Neural cell (in vitro differentiated cells): ENCODE measurements at regions not wholly inside any gene's neighbourhood (a gene's known extent, or its start where the extent isn't known, plus 50 kb on each side); places are given as distances from the start of the nearest gene placed in this dataset.

ENCODE experiments used
- H2AFZ ChIP-seq: fragments of 200-600, 300-800 bp; sonication (generic), shearing (Covaris generic); 2 replicates; pipeline ENCODE4 v1.6.0; 2014; ENCODE audit warnings: low read depth, mild to moderate bottlenecking, antibody characterized with exemption, low read length, moderate library complexity
- H3F3A ChIP-seq: fragments of 200-600 bp; shearing (Covaris generic); 2 replicates; pipeline ENCODE4 v1.6.1; 2016; ENCODE audit warnings: mild to moderate bottlenecking, moderate library complexity, mixed read lengths, antibody characterized with exemption, low read length; ENCODE audit not compliant: insufficient read depth, poor library complexity, severe bottlenecking
- H3K27ac ChIP-seq: fragments of 200-600, 300-800 bp; sonication (generic), shearing (Covaris generic); 2 replicates; pipeline ENCODE4 v1.5.1; 2014; ENCODE audit warnings: mild to moderate bottlenecking, low read length, moderate library complexity
- H3K27me3 ChIP-seq: fragments of 300-800, 200-600 bp; sonication (generic), shearing (Covaris generic); 2 replicates; pipeline ENCODE4 v1.6.0; 2014; ENCODE audit warnings: mild to moderate bottlenecking, low read depth, low read length, moderate library complexity; ENCODE audit not compliant: insufficient read depth
- H3K36me3 ChIP-seq: fragments of 300-800, 200-600 bp; sonication (generic), shearing (Covaris generic); 2 replicates; pipeline ENCODE4 v1.5.1; 2014; ENCODE audit warnings: mild to moderate bottlenecking, antibody characterized with exemption, low read length, moderate library complexity; ENCODE audit not compliant: insufficient read depth
- H3K4me2 ChIP-seq: fragments of 300-800, 200-600 bp; sonication (generic), shearing (Covaris generic); 2 replicates; pipeline ENCODE4 v1.6.0; 2014; ENCODE audit warnings: mild to moderate bottlenecking, low read length
- H3K4me3 ChIP-seq: fragments of 300-800, 200-600 bp; sonication (generic), shearing (Covaris generic); 2 replicates; pipeline ENCODE4 v1.5.1; 2014; ENCODE audit warnings: mild to moderate bottlenecking, low read length, moderate library complexity
- H3K79me2 ChIP-seq: fragments of 200-600 bp; shearing (Covaris generic); replicated peaks from 2 replicates; pipeline ENCODE4 v1.6.0; 2014; ENCODE audit warnings: mild to moderate bottlenecking, low read length, moderate library complexity; ENCODE audit not compliant: insufficient read depth
- H3K9ac ChIP-seq: fragments of 300-800, 200-600 bp; sonication (generic), shearing (Covaris generic); 2 replicates; pipeline ENCODE4 v1.6.1; 2016; ENCODE audit warnings: mild to moderate bottlenecking, low read length, mixed read lengths
- H3K9me2 ChIP-seq: fragments of 200-600 bp; shearing (Covaris generic); 2 replicates; pipeline ENCODE4 v1.6.1; 2016; ENCODE audit warnings: mild to moderate bottlenecking, low read length, mixed read lengths; ENCODE audit not compliant: insufficient read depth
- H3K9me3 ChIP-seq: fragments of 200-600, 300-800 bp; sonication (generic), shearing (Covaris generic); 2 replicates; pipeline ENCODE4 v1.6.1; 2016; ENCODE audit warnings: mild to moderate bottlenecking, mixed run types, low read length, moderate library complexity, mixed read lengths
- H4K20me1 ChIP-seq: fragments of 200-600 bp; shearing (Covaris generic); 2 replicates; pipeline ENCODE4 v1.6.1; 2016; ENCODE audit warnings: mild to moderate bottlenecking, mixed run types; ENCODE audit not compliant: insufficient read depth
- EP300 ChIP-seq: fragments of 450-650 bp; conservative IDR thresholded peaks from 2 replicates; pipeline ENCODE4 v1.6.1; 2014; ENCODE audit warnings: antibody characterized with exemption, mild to moderate bottlenecking, moderate library complexity; ENCODE audit not compliant: poor library complexity, severe bottlenecking
- EZH2 ChIP-seq: fragments of 200-600, 300-800 bp; shearing (Covaris generic), sonication (generic); IDR thresholded peaks from 2 replicates; pipeline ENCODE4 v1.6.1; 2014; ENCODE audit warnings: antibody characterized with exemption, low read length, borderline replicate concordance, mild to moderate bottlenecking; ENCODE audit not compliant: insufficient read depth, poor library complexity, severe bottlenecking
- MXI1 ChIP-seq: fragments of 450-650 bp; conservative IDR thresholded peaks from 2 replicates; pipeline ENCODE4 v1.6.1; 2014; ENCODE audit warnings: antibody characterized with exemption, mild to moderate bottlenecking; ENCODE audit not compliant: poor library complexity, severe bottlenecking
- POLR2AphosphoS5 ChIP-seq: IDR thresholded peaks from 2 replicates; pipeline ENCODE4 v1.6.1; 2012
- RAD21 ChIP-seq: fragments of 450-650 bp; conservative IDR thresholded peaks from 2 replicates; pipeline ENCODE4 v1.6.1; 2014; ENCODE audit warnings: antibody characterized with exemption, mild to moderate bottlenecking, moderate library complexity
- SMC3 ChIP-seq: fragments of 450-650 bp; conservative IDR thresholded peaks from 2 replicates; pipeline ENCODE4 v1.6.1; 2014; ENCODE audit warnings: antibody characterized with exemption, mild to moderate bottlenecking, moderate library complexity; ENCODE audit not compliant: poor library complexity
- TAF1 ChIP-seq: IDR thresholded peaks from 2 replicates; pipeline ENCODE4 v1.6.1; 2012; ENCODE audit warnings: low read depth
- TF ChIP-seq, protein P1 (sequence below): fragments of 450-650 bp; IDR thresholded peaks from 2 replicates; pipeline ENCODE4 v1.5.1; 2014; ENCODE audit warnings: antibody characterized with exemption, mild to moderate bottlenecking, moderate library complexity; ENCODE audit not compliant: poor library complexity, severe bottlenecking
- TF ChIP-seq, protein P2 (sequence below): IDR thresholded peaks from 2 replicates; pipeline ENCODE4 v1.6.1; 2012; ENCODE audit warnings: borderline replicate concordance

DNA sequence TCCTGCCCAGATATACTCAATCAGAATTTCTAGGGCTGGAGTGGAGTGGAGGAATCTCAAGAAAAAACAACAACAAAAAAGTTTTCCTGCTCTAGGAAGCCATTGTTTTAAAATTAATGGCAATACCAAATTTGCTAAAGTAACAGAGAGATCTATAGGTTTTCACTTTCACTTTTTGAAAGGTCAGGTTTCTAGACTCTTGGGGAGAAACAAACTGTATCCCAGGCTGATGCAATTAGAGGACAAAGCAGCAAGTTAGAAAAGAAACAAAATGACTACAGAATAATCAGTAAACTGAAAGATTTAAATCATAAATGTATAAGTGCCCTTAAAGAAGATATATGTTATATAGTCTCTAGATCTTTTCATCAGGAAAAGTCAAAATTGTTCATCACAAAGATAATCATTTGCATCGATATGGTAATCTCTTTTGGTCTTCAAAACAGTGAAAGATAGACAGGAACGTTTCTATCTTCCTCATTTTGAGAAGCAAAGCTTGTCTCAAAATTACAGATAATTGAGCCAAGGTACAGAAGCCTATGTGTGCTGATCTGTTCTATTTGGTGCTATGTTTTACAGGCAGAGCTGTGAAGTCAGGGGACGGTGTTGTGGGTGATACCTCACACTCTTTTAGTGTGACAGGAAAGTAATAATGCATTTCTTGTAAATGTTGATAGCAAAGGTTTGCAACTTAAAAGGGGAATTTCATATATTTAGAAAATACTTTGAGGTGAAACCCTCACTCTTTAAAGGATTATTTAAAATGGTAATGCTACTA is 1746.6 kb upstream of the C9orf72 start:
- no peaks in the 10 kb centered on the region for H3K27me3 ChIP-seq
- H3K36me3 ChIP-seq, result no peaks in the 10 kb centered on the region
- H3K9ac ChIP-seq, result no peak overlapping the region
- no peaks in the 10 kb centered on the region for H3K9me3 ChIP-seq
- H3K27ac ChIP-seq, result no peak overlapping the region
- H4K20me1 ChIP-seq, result no peaks in the 10 kb centered on the region
- H2AFZ ChIP-seq, result no peak overlapping the region
- no peak overlapping the region for H3K4me2 ChIP-seq
- H3K9me2 ChIP-seq, result no peaks in the 10 kb centered on the region
- no peaks in the 10 kb centered on the region for H3F3A ChIP-seq
- no peak for TF ChIP-seq MXI1
- TF ChIP-seq, protein P1, sequence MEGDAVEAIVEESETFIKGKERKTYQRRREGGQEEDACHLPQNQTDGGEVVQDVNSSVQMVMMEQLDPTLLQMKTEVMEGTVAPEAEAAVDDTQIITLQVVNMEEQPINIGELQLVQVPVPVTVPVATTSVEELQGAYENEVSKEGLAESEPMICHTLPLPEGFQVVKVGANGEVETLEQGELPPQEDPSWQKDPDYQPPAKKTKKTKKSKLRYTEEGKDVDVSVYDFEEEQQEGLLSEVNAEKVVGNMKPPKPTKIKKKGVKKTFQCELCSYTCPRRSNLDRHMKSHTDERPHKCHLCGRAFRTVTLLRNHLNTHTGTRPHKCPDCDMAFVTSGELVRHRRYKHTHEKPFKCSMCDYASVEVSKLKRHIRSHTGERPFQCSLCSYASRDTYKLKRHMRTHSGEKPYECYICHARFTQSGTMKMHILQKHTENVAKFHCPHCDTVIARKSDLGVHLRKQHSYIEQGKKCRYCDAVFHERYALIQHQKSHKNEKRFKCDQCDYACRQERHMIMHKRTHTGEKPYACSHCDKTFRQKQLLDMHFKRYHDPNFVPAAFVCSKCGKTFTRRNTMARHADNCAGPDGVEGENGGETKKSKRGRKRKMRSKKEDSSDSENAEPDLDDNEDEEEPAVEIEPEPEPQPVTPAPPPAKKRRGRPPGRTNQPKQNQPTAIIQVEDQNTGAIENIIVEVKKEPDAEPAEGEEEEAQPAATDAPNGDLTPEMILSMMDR, result no peak
- TF ChIP-seq EP300, result no peak
- TF ChIP-seq TAF1, result no peak
- TF ChIP-seq, protein P2, sequence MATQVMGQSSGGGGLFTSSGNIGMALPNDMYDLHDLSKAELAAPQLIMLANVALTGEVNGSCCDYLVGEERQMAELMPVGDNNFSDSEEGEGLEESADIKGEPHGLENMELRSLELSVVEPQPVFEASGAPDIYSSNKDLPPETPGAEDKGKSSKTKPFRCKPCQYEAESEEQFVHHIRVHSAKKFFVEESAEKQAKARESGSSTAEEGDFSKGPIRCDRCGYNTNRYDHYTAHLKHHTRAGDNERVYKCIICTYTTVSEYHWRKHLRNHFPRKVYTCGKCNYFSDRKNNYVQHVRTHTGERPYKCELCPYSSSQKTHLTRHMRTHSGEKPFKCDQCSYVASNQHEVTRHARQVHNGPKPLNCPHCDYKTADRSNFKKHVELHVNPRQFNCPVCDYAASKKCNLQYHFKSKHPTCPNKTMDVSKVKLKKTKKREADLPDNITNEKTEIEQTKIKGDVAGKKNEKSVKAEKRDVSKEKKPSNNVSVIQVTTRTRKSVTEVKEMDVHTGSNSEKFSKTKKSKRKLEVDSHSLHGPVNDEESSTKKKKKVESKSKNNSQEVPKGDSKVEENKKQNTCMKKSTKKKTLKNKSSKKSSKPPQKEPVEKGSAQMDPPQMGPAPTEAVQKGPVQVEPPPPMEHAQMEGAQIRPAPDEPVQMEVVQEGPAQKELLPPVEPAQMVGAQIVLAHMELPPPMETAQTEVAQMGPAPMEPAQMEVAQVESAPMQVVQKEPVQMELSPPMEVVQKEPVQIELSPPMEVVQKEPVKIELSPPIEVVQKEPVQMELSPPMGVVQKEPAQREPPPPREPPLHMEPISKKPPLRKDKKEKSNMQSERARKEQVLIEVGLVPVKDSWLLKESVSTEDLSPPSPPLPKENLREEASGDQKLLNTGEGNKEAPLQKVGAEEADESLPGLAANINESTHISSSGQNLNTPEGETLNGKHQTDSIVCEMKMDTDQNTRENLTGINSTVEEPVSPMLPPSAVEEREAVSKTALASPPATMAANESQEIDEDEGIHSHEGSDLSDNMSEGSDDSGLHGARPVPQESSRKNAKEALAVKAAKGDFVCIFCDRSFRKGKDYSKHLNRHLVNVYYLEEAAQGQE, result no peak
- TF ChIP-seq POLR2AphosphoS5, result no peak
- TF ChIP-seq RAD21, result no peak
- TF ChIP-seq EZH2, result no peak
- no peak for TF ChIP-seq SMC3
- no peak overlapping the region for H3K4me3 ChIP-seq
- H3K79me2 ChIP-seq, result no peaks in the 10 kb centered on the region

DNA sequence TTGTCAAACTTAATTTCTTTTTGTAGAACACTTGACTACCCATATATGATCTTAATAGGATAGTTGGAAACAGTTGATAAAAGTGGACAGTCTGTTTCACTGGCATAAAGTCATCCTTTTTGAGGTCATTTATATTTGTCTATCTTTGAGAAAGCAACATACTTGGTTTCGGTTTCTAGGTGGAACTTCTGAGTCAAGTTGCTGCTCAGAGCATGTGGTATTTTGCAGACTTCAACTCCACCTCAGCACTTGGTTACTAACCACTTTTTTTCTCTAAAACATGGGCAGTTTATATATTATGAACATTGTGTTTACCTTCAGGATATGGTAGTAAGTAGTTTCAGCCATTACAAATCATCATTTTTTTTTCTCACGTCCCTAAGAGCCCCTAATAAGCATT is 1749.0 kb upstream of the C9orf72 start:
- Histone ChIP-seq H3K9me2 (no peaks in the 10 kb centered on the region), H3K27ac (no peak overlapping the region), H3F3A (no peaks in the 10 kb centered on the region), H3K27me3 (no peaks in the 10 kb centered on the region), H4K20me1 (no peaks in the 10 kb centered on the region), H2AFZ (no peak overlapping the region), H3K79me2 (no peaks in the 10 kb centered on the region), H3K9me3 (no peaks in the 10 kb centered on the region), H3K9ac (no peak overlapping the region), H3K36me3 (no peaks in the 10 kb centered on the region), H3K4me3 (no peak overlapping the region), H3K4me2 (no peak overlapping the region)
- no peak for TF ChIP-seq POLR2AphosphoS5

DNA sequence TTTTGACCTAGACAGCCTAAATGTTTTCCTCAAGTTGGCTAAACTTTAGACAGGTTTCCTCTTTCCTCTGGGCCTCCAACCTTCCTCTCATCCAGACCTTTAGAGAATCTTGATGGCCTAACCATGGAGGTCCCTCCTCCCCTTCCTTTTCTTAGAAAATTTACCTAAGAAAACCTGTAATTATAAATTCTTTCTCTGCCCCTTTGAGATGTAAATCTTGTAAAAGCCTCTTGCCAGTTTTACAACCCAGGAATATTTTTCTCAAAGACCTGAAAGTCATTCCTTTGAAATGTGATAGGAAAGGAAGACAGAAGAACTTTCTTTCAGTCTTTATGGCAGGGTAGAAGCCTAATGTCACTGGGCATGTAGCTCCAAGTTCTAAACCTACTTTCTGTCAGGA is 1752.6 kb upstream of the C9orf72 start:
- H3K27me3 ChIP-seq, result no peaks in the 10 kb centered on the region
- no peaks in the 10 kb centered on the region for H3K9me3 ChIP-seq
- no peak overlapping the region for H3K4me2 ChIP-seq
- H3K36me3 ChIP-seq, result no peaks in the 10 kb centered on the region
- H3K9me2 ChIP-seq, result no peaks in the 10 kb centered on the region
- H2AFZ ChIP-seq, result no peak overlapping the region
- no peak for TF ChIP-seq RAD21
- TF ChIP-seq TAF1, result no peak
- TF ChIP-seq, protein P1, result no peak
- TF ChIP-seq, protein P2, result no peak
- TF ChIP-seq MXI1, result no peak
- no peak for TF ChIP-seq EZH2
- no peak for TF ChIP-seq POLR2AphosphoS5
- no peak for TF ChIP-seq SMC3
- no peak for TF ChIP-seq EP300
- H3K9ac ChIP-seq, result no peak overlapping the region
- no peak overlapping the region for H3K4me3 ChIP-seq
- no peaks in the 10 kb centered on the region for H4K20me1 ChIP-seq
- H3F3A ChIP-seq, result no peaks in the 10 kb centered on the region
- H3K79me2 ChIP-seq, result no peaks in the 10 kb centered on the region
- H3K27ac ChIP-seq, result no peak overlapping the region
